NCI-H1436 treated with DMSO at 0.1 percent for 48 hours (cell line): ENCODE measurements at regions not wholly inside any gene's neighbourhood (a gene's known extent, or its start where the extent isn't known, plus 50 kb on each side); places are given as distances from the start of the nearest gene placed in this dataset.

Experiments
- DNase-seq: peaks from one replicate; lab custom pipeline; 2025; lab: John Stamatoyannopoulos, UW

DNA sequence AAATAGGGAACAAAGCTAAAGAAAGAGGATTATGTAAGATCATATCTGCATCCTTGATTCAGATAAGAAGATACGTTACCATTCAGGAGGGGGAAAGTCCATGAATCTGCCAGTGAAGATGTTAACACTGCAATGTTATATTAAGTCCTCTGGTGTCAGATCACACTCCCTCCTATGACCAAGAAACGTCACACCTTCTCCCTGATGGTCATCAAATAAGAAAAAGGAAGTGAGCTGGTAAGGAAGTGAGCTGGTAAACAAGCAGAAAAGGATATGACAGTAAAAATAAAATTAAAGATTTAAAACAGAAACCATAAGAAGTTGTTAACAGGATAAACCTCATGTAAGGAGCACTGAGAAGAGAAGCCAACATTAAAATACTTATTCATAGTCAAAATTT, 340.2 kb downstream of the SEC23A start:
- no peak for DNase-seq

DNA sequence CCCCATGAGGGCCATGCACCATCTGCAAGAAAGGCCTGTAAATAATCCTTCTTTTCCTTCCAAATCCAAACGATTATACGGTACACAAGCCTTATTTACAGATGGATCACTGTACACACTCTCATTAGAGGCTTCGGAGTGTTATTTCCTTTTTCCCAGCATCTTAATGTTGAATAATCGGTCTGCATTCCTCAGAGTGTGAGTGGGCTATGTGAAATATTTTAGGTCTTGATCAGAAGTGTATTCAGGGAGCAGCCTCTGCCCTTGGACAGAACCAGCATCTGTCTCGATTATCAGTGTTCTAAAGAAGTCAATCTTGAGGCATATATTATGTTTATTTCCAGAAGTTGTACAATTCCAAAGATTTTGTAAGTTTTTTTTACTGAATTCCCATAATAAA, 340.6 kb downstream of the SEC23A start:
- no peak for DNase-seq

DNA sequence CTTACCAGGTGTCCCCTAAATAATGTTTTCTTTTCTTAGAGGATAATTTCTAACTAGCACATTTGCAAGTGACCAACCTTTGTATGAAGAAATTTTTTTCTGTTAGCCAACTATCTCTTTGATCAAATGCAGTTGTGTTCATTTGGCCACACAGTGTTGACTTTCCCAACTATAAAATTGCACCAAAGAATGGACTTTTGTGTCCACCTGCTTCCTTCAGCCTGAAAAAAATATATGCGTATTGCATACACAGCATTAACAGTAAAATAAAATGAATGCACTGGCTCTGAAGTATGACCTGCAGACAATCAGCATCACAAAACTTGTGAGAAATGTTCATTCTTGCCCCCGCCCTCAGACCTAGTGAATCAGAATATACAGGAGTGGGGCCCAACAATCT, 342.0 kb downstream of the SEC23A start:
- DNase-seq: no peak

DNA sequence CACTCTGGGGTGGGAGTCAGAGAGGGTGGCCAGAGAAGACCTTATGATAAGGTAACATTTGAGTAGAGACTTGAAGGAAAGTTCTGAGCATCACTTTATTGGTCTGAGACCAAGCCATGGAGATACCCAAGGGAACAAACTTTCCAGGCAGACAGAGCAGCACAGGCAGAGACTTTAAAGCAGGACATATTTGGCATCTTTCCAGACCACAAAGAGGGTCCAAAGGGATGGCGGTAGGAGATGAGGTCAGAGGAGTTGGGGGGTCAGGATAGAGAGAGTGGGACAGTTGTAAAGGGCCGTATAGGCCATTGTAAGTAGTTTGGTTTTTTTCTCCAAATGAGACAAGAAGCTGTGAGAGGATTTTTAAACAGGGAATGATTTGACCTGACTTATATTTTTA, 344.4 kb downstream of the SEC23A start:
- no peak for DNase-seq

DNA sequence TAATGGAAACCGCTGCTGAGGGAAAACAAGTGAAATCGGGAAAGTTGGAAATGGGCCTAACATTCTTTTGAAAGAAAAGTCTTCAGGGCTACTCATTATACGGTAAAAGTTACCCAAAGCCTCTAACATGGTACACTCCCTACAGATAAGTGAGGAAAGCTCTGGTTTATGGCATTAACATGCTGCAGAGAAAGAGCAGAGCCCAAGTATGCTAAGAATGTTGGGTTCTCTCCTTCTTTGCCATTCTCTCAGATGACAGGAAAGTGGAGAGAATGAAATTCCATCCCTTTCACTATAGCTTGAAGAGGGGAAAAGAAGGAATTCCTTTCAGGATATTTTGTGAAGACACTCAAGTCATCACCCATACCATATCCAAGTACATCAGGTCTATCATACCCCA, 348.0 kb downstream of the SEC23A start:
- no peak for DNase-seq

DNA sequence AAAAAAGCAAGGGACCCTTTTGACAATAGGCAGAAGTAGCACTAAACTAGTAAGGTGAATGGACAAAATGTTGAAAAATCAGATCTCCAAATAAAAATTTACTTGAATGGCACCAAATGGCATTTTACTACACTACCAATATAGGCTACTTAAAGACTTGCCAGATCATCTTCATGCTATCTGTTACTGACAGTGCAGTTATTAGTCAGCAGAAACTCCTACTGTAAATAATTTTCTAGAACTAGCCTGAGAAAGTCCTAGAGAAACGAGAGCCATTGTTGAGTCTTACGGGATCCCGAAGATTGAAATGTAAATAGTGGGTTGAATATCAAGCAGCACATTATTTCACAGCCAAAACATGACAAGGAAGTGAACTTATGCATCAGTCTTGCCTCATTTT, 350.3 kb downstream of the SEC23A start:
- DNase-seq: no peak

DNA sequence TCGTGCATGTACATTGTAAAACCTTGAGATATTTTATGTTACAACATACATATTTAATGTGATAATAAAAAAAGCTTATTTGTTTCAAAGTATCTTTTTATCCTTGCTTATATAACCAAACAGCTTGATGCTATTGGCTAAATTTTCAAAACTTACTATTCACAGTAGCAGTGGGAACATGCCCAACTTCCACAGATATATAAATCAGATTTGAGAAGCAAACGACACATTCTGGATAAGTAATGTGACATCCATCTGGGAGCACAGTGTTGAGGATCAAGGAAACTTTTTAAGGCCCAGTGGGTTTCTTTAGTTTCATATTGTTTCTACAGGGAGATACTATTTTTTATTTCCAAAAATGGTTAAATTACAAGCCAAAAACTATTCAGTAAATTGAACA, 350.7 kb downstream of the SEC23A start:
- no peak for DNase-seq

DNA sequence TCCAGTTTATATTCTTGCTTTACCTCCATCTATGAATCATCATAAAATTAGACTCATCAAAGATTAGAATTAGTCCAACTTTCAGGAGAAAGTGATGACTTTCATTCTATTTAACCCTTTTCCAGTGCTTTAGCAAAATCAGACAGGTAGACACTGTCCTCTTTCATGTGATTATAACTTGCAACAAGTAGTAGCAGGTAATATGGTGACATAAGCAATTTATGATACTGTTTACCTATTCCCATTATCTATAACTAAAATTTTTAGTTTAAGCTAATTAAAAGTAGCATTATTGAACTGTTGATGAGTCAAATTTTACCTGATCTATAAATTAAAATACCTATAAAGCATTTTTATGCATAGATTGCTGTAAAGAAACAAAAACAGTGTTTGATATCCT, 351.6 kb downstream of the SEC23A start:
- DNase-seq: no peak

DNA sequence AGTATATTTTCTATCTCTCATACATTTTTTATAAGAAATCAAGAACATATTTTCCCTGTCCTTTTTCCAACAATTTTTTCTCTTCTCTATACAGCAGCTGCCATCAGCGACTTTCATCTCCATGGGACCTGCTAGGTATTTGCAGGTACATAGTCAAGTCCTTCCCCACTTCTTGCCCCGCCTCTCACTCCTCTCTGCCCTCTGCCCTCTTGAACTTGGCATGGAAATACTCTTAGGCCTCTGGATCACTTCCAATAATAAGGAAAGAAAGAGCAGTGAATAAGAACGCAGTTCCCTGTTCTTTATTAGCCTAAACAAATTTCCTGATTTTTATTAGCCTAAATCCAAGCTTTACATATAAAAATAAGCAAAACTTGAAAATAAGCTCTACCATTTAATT, 353.1 kb downstream of the SEC23A start:
- no peak for DNase-seq

DNA sequence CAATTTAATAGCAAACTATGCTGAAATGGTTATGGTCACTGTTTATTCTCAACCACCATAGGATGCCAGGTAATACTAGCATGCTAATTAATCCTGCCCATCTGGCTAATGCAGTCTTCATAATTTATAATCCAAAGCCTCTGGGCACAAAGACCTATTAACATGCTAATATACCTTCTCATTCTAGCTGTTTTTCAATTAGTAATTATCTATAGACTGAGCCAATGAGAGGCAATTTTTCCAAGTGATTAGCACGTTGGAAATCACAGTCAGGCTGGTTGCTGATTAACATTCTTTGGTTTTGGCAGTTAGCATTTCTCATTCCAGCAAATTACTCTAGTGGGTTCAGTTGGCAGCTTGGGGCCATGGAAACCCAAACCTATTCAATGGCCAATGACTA, 357.2 kb downstream of the SEC23A start:
- no peak for DNase-seq

DNA sequence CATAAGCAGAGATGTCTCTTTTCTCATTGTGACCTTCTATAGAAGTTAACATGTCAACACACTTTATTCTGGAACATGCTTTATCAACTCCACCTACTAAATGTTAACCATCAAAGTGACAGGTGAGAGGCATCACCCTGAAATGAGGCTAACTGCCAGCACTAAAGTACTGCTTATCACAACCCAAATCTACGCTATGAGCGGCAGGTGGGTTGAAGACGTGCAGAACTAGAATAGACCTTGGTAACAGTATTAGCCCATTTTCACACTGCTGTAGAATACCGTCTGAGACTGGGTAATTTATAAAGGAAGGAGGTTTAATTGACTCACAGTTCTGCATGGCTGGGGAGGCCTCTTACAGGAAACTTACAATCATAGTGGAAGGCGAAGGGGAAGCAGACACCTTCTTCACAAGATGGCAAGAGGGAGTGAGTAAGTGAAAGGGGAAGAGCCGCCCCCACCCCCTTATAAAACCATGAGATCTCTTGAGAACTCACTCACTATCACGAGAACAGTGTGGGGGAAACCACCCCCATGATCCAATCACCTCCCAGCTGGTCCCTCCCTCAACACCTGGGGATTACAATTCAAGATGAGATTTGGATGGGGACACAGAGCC, 359.0 kb downstream of the SEC23A start:
- no peak for DNase-seq

DNA sequence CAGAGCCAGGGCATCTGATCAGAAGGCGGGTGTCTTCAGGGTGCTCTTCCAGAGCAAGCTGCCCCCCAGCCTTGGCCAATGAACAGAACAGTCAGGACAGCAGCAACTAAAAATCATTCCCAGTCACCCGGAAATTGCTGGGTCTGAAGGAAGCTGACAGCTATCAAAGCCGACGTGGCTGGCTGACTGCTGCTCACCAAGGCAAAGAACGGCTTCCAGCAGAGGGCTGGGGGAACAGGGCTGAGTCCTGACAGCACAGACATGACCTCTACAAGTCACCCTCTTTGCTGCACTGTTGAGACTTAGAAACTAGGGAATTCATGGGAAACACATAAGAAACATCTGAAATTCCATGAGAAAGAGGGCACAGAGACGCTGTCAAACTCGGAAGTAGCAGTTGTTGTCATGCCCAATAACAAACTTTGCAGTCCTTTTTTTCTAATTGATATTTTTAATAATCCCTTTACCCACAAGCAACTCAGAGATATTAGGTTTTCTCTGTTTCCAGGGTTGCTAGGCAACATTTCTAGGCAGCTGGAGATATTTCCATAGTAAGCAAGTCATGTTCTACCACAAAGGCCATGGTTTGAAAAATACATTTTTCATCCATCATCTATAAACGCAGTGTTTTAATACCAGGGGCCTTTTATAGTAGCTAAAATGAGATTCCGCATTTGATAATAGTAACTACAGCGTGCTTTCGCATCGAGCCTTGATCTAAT, 365.2 kb downstream of the SEC23A start:
- DNase-seq: no peak

DNA sequence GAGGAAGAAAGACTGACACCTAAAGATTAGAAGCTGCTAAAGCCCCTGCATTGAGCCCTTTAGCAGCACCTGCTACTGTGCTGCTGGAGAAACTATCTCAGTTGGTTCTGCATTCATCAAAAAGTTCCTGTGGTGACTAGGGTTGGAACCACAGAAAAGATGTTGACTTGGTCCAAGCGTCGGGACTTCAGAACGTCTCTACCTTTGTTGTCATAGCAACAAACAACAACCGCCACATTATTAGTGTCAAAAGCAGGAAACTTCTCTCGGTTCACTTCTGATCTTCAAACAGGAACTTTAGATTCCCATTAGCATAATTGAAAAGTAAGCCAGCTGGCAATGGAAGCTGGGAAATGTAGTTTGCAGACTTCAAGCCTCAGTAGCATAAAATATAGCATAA, 368.0 kb downstream of the SEC23A start:
- DNase-seq: no peak

DNA sequence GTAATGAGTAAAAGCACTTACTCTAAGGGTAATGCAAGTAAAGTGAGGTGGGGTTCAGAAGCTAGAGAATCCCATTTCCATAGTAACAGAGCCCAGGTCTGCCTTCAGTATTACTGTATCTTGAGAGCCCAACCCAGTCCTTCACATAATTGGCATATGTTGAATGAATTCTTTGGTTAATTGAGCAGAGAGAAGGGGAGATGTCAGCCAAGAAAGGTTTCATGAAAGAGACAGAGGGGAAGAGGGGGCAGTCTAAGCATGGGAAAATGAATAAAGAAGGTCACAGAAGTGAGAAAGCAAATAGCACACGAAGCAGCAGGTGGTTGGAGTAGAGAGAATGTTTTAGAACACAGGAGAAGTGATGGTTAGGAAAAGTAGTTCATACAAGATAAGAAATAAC, 371.1 kb downstream of the SEC23A start:
- DNase-seq: no peak

DNA sequence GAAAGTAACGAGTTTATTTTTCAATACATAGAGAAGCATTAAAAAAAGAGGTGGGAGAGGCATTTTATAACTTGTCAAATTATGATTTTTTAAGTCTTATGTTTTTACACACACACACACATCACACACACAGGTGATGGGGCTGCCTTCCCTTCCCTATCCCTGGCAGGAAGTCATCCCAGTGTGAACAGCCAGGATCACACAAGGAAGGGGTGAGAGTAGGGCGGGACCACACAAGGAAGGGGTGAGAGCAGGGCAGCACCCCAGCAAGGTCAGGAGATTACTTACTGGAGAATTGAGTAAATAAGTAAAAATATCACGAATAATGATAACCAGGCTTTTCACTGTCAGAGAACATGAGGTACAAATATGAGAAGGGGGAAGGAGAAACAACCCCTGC, 372.6 kb downstream of the SEC23A start:
- no peak for DNase-seq

DNA sequence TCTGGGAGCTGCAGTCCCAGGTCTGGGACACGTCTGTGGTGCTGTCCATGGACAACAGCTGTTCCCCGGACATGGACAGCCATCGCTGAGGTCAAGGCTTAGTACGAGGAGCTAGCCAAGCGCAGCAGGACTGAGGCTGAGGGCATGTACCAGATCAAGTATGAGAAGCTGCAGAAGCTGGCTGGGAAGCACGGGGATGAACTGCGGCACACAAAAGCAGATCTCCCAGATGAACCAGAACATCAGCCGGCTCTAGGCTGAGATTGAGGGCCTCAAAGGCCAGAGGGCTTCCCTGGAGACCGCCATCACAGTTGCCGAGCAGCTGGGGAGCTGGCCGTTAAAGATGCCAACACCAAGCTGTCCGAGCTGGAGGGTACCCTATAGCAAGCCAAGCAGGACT, 375.3 kb downstream of the SEC23A start:
- DNase-seq: no peak

DNA sequence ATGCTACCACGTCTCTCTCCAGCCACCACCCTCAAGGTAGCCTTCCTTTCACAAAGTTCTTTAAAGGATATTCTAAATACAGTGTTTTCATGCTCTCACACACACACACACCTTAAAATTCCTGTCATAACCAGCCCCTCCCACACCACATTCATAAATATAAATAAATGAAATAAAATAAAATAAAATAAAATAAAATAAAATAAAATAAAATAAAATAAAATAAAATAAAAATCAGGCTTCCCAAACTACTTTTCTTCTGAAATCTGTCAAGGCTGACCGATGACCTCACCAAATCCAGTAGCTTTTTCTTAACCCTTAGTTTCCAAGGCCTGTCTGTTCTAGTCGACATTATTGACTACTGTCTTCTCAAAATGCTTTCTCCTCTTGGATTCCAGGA, 378.4 kb downstream of the SEC23A start:
- no peak for DNase-seq

DNA sequence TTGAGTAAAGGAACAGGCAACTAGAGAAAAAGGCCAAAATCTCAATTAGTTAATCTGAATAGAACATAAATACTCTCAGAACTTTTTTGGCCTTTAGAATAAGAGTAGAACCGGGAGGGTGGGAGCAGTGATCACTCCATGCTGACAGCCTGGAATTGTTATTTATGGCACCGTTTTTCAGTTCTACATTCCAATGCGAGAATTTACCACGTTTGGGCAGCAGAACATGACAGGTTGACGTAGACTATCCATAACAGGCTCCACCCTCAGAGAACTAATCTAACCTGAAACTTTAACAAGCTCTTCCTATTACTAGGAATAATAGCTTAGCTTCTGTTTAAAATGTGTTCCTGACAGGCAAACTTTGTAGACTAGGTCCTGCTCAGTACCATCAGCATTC, 379.1 kb downstream of the SEC23A start:
- DNase-seq: no peak

DNA sequence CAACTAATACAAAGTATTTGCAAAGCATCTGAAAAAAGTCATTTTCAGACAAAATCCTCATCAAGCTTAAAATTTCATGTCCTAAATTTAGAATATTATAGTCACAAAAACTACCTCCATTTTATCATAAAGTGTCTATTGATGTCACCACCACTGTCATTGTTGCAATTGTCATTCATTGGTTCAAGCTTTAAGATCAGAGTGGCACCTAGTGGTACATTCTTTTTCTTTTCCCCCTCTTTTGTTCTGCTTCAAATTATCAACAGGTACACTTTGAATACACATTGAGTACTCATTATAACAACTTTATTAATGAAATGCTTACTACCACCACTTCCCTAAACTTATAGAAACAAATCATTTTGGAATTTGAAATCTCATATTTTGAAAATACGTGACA, 379.8 kb downstream of the SEC23A start:
- no peak for DNase-seq

DNA sequence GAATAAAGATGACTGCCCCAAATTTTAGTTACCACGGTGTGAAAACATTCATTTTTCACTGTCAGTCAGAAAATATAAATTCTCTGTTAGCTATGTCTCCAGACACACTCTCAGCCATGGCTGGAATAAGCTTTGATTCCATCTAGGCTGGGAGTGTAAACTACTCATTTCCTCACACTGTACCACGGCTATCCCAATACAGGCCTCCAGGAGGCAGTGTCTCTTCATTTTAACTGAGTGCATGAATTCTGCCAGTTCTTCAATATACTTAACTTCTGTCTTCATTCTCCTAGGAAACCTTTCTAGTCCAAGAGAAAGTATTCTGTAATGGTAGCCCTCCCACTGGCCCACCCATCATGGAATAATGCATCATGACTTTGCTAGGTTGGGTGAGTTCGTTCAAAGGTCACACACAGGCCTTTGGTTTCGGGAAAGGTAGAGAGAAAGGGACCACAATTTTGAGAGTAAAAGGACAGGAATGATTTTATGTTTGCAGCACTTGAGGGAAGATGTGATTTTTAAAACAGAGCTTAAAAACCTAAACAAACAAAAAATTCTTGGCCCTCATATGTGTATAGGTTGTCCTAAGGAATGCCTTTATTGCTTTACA, 381.1 kb downstream of the SEC23A start:
- DNase-seq: no peak

DNA sequence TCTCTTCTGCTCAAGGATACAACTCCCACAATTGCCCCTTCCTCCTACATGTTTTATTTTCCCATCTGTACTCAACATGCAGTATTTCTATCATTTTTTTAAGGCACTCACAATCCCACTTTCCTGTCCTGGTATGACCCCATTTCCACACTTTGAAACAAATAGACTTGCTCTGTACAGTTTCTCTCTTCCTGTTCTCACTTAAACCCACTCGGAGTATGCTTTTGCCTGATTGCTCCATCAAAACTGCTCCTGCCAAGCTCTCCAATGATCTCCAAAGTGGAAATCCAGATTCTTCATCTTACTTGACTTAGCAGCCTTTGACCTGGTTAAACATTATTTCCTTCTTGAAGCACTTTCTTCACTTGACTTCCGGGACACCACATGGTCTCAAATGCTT, 384.5 kb downstream of the SEC23A start:
- DNase-seq: no peak

DNA sequence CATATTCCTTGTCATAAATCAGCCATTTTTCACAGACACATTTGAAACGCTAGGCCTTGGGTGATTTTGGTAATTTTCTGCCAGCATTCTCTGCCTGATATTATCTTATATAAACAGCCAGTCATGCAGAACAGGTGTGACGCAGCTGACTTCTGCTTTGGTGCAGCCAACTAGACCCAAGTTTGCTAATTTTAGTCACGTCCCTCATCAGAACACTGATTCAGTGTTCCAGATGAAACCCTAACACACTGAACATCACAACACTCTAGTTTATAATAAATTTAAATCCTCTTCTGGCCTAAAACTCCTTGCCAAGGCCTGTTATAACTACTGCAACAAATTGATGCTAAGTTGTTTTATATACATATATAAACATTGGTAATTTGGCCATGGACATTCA, 386.1 kb downstream of the SEC23A start:
- DNase-seq: no peak

DNA sequence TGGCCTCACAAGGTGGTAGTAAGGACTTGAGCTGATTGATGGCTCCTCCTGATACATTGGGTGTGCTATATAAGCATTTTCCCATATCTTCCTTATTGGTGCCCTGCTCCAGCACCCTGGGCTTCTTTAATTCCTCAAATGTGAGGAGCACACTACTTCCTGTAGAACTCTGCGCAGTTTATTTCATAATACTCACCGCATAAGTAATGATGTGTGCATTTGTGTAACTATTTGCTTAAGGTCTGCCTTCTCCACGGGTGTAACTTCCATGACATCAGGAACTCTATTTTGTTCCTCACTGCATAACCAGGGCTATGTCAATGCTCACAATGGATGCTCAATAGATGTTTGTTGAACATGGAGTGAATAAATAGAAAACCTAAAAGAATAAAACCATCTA, 392.2 kb downstream of the SEC23A start:
- DNase-seq: no peak

DNA sequence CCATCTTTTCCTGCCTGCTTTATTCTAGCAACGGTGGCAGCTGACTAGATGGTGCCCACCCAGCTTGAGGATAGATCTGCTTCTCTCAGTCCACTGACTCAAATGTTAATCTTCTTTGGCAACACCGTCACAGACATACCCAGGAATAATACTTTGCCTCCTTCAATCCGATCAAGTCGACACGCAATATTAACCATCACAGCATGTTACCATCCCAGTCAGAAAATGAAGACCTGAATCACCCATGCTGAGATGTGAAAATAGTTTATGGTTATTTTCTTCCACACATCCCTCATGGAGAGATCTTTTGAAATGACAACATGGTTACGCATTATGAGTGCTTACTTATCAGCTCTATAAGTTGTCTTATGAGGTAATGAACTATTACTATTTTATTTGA, 392.8 kb downstream of the SEC23A start:
- DNase-seq: no peak
